Colonic mucosa (tissue), 4 donors: ENCODE measurements at regions not wholly inside any gene's neighbourhood (a gene's known extent, or its start where the extent isn't known, plus 50 kb on each side); places are given as distances from the start of the nearest gene placed in this dataset.

Experiments used
- DNase-seq: peaks from one replicate; pipeline ENCODE4 v3.0.0-alpha.2; 2020
- H3K27ac ChIP-seq: fragments of 200-600 bp; one replicate; pipeline ENCODE4 v1.8.0; 2021
- H3K27me3 ChIP-seq: fragments of 200-600 bp; one replicate; pipeline ENCODE4 v1.8.0; 2021
- H3K36me3 ChIP-seq: fragments of 200-600 bp; one replicate; pipeline ENCODE4 v1.8.0; 2021
- H3K4me1 ChIP-seq: fragments of 200-600 bp; one replicate; pipeline ENCODE4 v1.8.0; 2021; ENCODE audit warnings: mild to moderate bottlenecking
- H3K4me3 ChIP-seq: fragments of 200-600 bp; one replicate; pipeline ENCODE4 v1.8.0; 2021
- H3K9ac ChIP-seq, 2 donors: one replicate each; pipeline ENCODE4 v1.7.0; 2013; ENCODE audit warnings: control low read depth in 2 of 2, low read depth in 2 of 2, low read length in 2 of 2
- H3K9me3 ChIP-seq: fragments of 200-600 bp; one replicate; pipeline ENCODE4 v1.8.0; 2021
- intact Hi-C: fragments of 100-400 bp; cut with DNase I; formaldehyde crosslinking; loops from one replicate; pipeline ENCODE4 v1.14.1; 2022
- TF ChIP-seq, protein P1 (sequence below): fragments of 200-600 bp; IDR thresholded peaks from one replicate; pipeline ENCODE4 v1.8.0; 2022; ENCODE audit warnings: antibody characterized with exemption, mild to moderate bottlenecking
- donor health status: healthy.
- donor health status: DM: no; HTN: no; CAD: no.
- donor health status: DM: no; HTN: no; CAD: no.

- Histone ChIP-seq H3K9ac (no peak overlapping the region), H3K27ac (no peak overlapping the region), H3K4me1 (no peaks in the 10 kb centered on the region), H3K27me3 (no peaks in the 10 kb centered on the region), H3K4me3 (no peak overlapping the region), H3K9me3 (no peaks in the 10 kb centered on the region), H3K36me3 (no peaks in the 10 kb centered on the region)
- intact Hi-C loops = no loop called here
- TF ChIP-seq, protein P1, sequence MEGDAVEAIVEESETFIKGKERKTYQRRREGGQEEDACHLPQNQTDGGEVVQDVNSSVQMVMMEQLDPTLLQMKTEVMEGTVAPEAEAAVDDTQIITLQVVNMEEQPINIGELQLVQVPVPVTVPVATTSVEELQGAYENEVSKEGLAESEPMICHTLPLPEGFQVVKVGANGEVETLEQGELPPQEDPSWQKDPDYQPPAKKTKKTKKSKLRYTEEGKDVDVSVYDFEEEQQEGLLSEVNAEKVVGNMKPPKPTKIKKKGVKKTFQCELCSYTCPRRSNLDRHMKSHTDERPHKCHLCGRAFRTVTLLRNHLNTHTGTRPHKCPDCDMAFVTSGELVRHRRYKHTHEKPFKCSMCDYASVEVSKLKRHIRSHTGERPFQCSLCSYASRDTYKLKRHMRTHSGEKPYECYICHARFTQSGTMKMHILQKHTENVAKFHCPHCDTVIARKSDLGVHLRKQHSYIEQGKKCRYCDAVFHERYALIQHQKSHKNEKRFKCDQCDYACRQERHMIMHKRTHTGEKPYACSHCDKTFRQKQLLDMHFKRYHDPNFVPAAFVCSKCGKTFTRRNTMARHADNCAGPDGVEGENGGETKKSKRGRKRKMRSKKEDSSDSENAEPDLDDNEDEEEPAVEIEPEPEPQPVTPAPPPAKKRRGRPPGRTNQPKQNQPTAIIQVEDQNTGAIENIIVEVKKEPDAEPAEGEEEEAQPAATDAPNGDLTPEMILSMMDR = no peak
- DNase-seq = no peak
These were observed 252.7 kb upstream of the POU3F2 start for GRCh38 chr6:98581705-98582104.

- H3K4me3 ChIP-seq = no peak overlapping the region
- no peak for DNase-seq
- TF ChIP-seq, protein P1 = no peak
- no peak overlapping the region for H3K27ac ChIP-seq
- intact Hi-C loops = no loop called here
- no peak overlapping the region for H3K9ac ChIP-seq
- no peaks in the 10 kb centered on the region for H3K4me1 ChIP-seq
- H3K9me3 ChIP-seq = no peaks in the 10 kb centered on the region
- H3K27me3 ChIP-seq = no peaks in the 10 kb centered on the region
- H3K36me3 ChIP-seq = no peaks in the 10 kb centered on the region
These were observed 250.9 kb upstream of the POU3F2 start for GRCh38 chr6:98583506-98583905.

- TF ChIP-seq, protein P1 = no peak
These were observed 248.2 kb upstream of the POU3F2 start for GRCh38 chr6:98586163-98586562.

DNA sequence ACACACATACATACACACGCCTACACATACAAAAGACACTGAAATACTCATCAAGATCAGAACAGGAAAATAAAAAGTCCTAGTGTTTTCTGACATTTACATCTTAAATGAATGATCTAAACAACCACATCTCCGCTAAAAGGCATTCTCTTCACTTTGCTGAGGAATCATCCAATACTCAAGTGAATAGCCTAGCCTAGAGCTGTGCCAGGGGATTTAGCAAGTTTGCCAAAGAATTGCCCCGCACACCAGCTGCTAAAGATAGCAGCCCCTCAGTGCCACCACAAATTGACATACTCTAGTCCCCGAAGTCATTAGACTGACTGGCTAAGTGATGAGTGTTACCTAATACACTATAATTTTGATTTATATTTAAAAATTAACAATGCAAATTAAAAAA is 246.8 kb upstream of the POU3F2 start:
- no peak overlapping the region for H3K9ac ChIP-seq
- H3K4me1 ChIP-seq = no peaks in the 10 kb centered on the region
- no peaks in the 10 kb centered on the region for H3K27me3 ChIP-seq
- intact Hi-C loops = no loop called here
- TF ChIP-seq, protein P1 = no peak
- DNase-seq = no peak
- H3K27ac ChIP-seq = no peak overlapping the region
- no peaks in the 10 kb centered on the region for H3K9me3 ChIP-seq
- H3K4me3 ChIP-seq = no peak overlapping the region
- H3K36me3 ChIP-seq = no peaks in the 10 kb centered on the region

More at GRCh38 chr6:98586163-98586562, 248.2 kb upstream of the POU3F2 start:
- Histone ChIP-seq H3K9ac (no peak overlapping the region), H3K9me3 (no peaks in the 10 kb centered on the region), H3K4me1 (no peaks in the 10 kb centered on the region), H3K4me3 (no peak overlapping the region), H3K36me3 (no peaks in the 10 kb centered on the region), H3K27me3 (no peaks in the 10 kb centered on the region), H3K27ac (no peak overlapping the region)
- intact Hi-C loops = no loop called here
- DNase-seq = no peak

- H3K4me3 ChIP-seq = no peak overlapping the region
- H3K4me1 ChIP-seq = no peaks in the 10 kb centered on the region
- DNase-seq = no peak
- intact Hi-C loops = no loop called here
- no peak overlapping the region for H3K9ac ChIP-seq
- H3K27me3 ChIP-seq = no peaks in the 10 kb centered on the region
- TF ChIP-seq, protein P1 = no peak
- no peaks in the 10 kb centered on the region for H3K36me3 ChIP-seq
- H3K9me3 ChIP-seq = no peaks in the 10 kb centered on the region
- H3K27ac ChIP-seq = no peak overlapping the region
These were observed 244.8 kb upstream of the POU3F2 start for GRCh38 chr6:98589536-98589935.

GRCh38 chr6:98590136-98590681 is 244.2 kb upstream of the POU3F2 start:
- Histone ChIP-seq H3K36me3 (no peaks in the 10 kb centered on the region), H3K9me3 (no peaks in the 10 kb centered on the region), H3K4me1 (no peaks in the 10 kb centered on the region), H3K27me3 (no peaks in the 10 kb centered on the region), H3K9ac (no peak overlapping the region), H3K4me3 (no peak overlapping the region), H3K27ac (no peak overlapping the region)
- no peak for DNase-seq
- TF ChIP-seq, protein P1 = no peak
- intact Hi-C loops = no loop called here
